PC-3 (cell line): ENCODE measurements at regions not wholly inside any gene's neighbourhood (a gene's known extent, or its start where the extent isn't known, plus 50 kb on each side); places are given as distances from the start of the nearest gene placed in this dataset.

Experiments used
- CTCF ChIP-seq: fragments of 300-600 bp; sonication (generic); conservative IDR thresholded peaks from 2 replicates; pipeline ENCODE4 v1.5.1; 2017; ENCODE audit warnings: antibody characterized with exemption, low read depth, mild to moderate bottlenecking, low read length
- EZH2 ChIP-seq: fragments of 300-600 bp; sonication (generic); IDR thresholded peaks from one replicate; pipeline ENCODE4 v1.6.1; 2017; ENCODE audit warnings: antibody characterized with exemption, mild to moderate bottlenecking, low read length; ENCODE audit not compliant: unreplicated experiment
- EZH2phosphoT487 ChIP-seq: fragments of 300-600 bp; sonication (generic); IDR thresholded peaks from 2 replicates; pipeline ENCODE4 v1.6.1; 2018; ENCODE audit warnings: mild to moderate bottlenecking, antibody characterized with exemption, low read length, borderline replicate concordance

- no peak for TF ChIP-seq EZH2
- TF ChIP-seq CTCF = no peak
- no peak for TF ChIP-seq EZH2phosphoT487
Observed at GRCh38 chr3:39748002-39748401, 61.4 kb upstream of the MYRIP start.
